Renal cortical epithelial cell (primary cell): ENCODE measurements at regions not wholly inside any gene's neighbourhood (a gene's known extent, or its start where the extent isn't known, plus 50 kb on each side); places are given as distances from the start of the nearest gene placed in this dataset.

Source experiments
- DNase-seq: peaks from one replicate; pipeline ENCODE4 v3.0.0-alpha.2; 2011; ENCODE audit warnings: low read depth

GRCh38 chr7:116446212-116446855 is 53.2 kb upstream of the CAV2 start:
- no peak for DNase-seq

DNA sequence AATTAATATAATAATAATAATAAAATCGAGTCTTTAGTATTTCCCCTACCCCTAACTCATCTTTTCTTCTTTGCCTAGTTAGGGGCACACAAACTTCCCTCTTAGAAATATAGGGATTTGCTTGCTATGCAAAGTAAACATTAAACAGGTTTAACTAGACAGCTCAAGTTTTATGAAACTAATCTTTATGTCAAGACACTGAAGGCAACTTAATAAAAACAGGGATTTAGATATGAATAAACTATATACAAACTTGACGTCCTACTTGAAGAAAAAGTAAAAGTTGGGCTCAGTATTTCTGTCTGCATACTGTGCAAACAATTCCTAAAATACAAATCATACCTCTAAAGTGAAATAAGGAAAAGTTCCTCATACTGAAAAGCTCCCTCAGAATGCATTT is 52.1 kb upstream of the CAV2 start:
- DNase-seq: no peak

GRCh38 chr7:116447966-116448839 is 51.3 kb upstream of the CAV2 start:
- DNase-seq: no peak

- no peak for DNase-seq
Observed at GRCh38 chr7:116449441-116449840, 50.1 kb upstream of the CAV2 start.
